GDM1 (cell line): ENCODE measurements at regions not wholly inside any gene's neighbourhood (a gene's known extent, or its start where the extent isn't known, plus 50 kb on each side); places are given as distances from the start of the nearest gene placed in this dataset.

Experiments
- DNase-seq: peaks from one replicate; lab custom pipeline; 2025; lab: John Stamatoyannopoulos, UW

GRCh38 chr4:46684041-46684440 is 225.0 kb downstream of the COX7B2 start:
- DNase-seq = no peak

GRCh38 chr4:46676364-46676763 is 232.7 kb downstream of the COX7B2 start:
- no peak for DNase-seq

- no peak for DNase-seq
Observed at GRCh38 chr4:46674326-46674725, 234.7 kb downstream of the COX7B2 start.

- DNase-seq = no peak
Observed at GRCh38 chr4:46667790-46668189, 241.3 kb downstream of the COX7B2 start.

- DNase-seq = no peak
Observed at GRCh38 chr4:46656071-46656470, 253.0 kb downstream of the COX7B2 start.

- DNase-seq = no peak
Observed at GRCh38 chr4:46653842-46654241, 255.2 kb downstream of the COX7B2 start.

- DNase-seq = no peak
Observed at GRCh38 chr4:46649390-46649789, 259.5 kb upstream of the GABRA2 start.

GRCh38 chr4:46648088-46648744 is 258.3 kb upstream of the GABRA2 start:
- peak; percentile 11 for DNase-seq

GRCh38 chr4:46645126-46645525 is 255.2 kb upstream of the GABRA2 start:
- DNase-seq = no peak
